Mucosa of rectum (tissue), 2 donors: ENCODE measurements at regions not wholly inside any gene's neighbourhood (a gene's known extent, or its start where the extent isn't known, plus 50 kb on each side); places are given as distances from the start of the nearest gene placed in this dataset.

Experiments used
- H3K27ac ChIP-seq, 2 donors: one replicate each; pipeline ENCODE4 v1.7.0; 2013; ENCODE audit warnings: inconsistent platforms in 2 of 2, low read depth in 2 of 2, low read length in 2 of 2
- H3K27me3 ChIP-seq, 2 donors: one replicate each; pipeline ENCODE4 v1.7.0; 2013; ENCODE audit warnings: low read length in 2 of 2; ENCODE audit not compliant: control insufficient read depth in 2 of 2, insufficient read depth in 2 of 2
- H3K36me3 ChIP-seq, 2 donors: one replicate each; pipeline ENCODE4 v1.7.0; 2013; ENCODE audit warnings: low read length in 2 of 2; ENCODE audit not compliant: control insufficient read depth in 2 of 2, insufficient read depth in 2 of 2
- H3K4me1 ChIP-seq, 2 donors: one replicate each; pipeline ENCODE4 v1.7.0; 2013; ENCODE audit warnings: low read length in 2 of 2, mild to moderate bottlenecking in 1 of 2; ENCODE audit not compliant: control insufficient read depth in 2 of 2, insufficient read depth in 2 of 2
- H3K4me3 ChIP-seq, 2 donors: one replicate each; pipeline ENCODE4 v1.7.0; 2013; ENCODE audit warnings: low read length in 2 of 2
- H3K9ac ChIP-seq, 2 donors: one replicate each; pipeline ENCODE4 v1.7.0; 2013; ENCODE audit warnings: low read length in 2 of 2, low read depth in 1 of 2, mild to moderate bottlenecking in 1 of 2
- H3K9me3 ChIP-seq, 2 donors: one replicate each; pipeline ENCODE4 v1.7.0; 2013; ENCODE audit warnings: low read length in 2 of 2; ENCODE audit not compliant: control insufficient read depth in 2 of 2
- donor health status: healthy.
- donor health status: Normal muscosa, but diverticular disease.

DNA sequence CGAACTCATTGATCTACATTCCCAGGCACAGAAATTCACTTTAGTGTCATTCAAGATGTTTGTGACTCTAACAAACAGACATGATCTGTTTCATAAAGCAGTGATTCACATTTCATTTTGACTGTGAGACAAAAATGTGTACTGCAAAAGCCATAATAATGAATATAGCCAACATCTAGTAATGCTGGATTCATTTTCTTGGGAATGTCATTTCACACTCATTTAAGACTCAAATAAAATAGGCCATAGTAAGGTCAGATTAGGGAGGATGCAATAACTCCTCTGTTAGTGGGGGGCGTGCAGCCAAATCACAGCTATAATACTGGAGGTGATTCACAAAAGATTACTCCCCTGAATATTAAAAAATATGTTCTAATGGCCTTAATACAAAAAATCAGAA is 566.6 kb upstream of the ZWINT start:
- H3K27ac ChIP-seq = no peak overlapping the region
- H3K4me1 ChIP-seq = no peaks in the 10 kb centered on the region
- H3K36me3 ChIP-seq = no peaks in the 10 kb centered on the region
- H3K9ac ChIP-seq = no peak overlapping the region
- H3K4me3 ChIP-seq = no peak overlapping the region
- H3K9me3 ChIP-seq = no peaks in the 10 kb centered on the region
- no peaks in the 10 kb centered on the region for H3K27me3 ChIP-seq

DNA sequence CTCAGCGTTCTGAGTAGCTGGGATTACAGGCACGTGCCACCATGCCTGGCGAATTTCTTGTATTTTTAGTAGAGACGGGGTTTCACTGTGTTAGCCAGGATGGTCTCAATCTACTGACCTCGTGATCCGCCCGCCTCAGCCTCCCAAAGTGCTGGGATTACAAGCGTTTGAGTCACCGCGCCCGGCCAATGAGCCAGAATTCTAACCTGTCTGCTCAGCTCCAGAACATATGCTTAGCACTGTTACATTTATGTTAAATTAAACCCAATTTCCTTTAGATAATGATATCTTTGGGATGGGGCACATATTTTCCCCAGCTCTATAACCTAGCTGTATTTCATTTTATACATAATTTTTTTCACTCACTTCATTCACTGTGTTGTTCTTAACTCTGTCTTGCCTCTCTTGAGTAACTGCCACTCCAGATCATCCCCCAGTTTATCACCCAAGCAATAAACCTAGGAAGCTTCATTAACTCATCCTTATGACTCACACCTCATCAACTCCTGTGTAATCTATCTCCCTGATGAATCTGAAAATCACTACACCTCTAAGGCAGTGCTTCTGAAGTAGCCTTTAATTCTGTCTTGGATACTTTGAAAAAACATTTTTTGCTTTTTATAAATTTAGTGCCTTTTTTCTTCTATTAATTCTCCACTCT is 559.7 kb upstream of the ZWINT start:
- Histone ChIP-seq H3K9me3 (no peaks in the 10 kb centered on the region), H3K4me1 (no peaks in the 10 kb centered on the region), H3K27ac (no peak overlapping the region), H3K27me3 (no peaks in the 10 kb centered on the region), H3K4me3 (no peak overlapping the region), H3K36me3 (no peaks in the 10 kb centered on the region), H3K9ac (no peak overlapping the region)

DNA sequence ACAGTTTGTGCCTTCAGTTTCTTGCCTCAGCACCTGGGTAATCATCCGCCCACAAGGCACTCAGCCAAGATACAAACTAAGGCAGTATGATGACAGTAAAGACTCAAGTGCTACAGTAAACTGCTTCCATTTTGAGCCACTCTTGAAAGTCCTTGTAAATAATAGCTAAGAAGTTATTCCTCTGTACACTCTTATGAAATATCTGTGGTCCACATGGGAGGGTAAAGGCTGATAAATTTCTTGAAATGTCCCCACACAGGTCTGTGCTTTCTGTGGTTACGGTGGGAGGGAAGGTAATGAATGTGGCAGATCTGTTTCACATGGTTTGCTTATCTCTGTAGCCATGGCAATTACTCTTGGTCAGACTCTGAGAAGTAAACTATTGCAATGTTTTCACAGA is 551.0 kb upstream of the ZWINT start:
- Histone ChIP-seq H3K9me3 (no peaks in the 10 kb centered on the region), H3K27me3 (no peaks in the 10 kb centered on the region), H3K4me1 (no peaks in the 10 kb centered on the region), H3K4me3 (no peak overlapping the region), H3K9ac (no peak overlapping the region), H3K36me3 (no peaks in the 10 kb centered on the region), H3K27ac (no peak overlapping the region)

DNA sequence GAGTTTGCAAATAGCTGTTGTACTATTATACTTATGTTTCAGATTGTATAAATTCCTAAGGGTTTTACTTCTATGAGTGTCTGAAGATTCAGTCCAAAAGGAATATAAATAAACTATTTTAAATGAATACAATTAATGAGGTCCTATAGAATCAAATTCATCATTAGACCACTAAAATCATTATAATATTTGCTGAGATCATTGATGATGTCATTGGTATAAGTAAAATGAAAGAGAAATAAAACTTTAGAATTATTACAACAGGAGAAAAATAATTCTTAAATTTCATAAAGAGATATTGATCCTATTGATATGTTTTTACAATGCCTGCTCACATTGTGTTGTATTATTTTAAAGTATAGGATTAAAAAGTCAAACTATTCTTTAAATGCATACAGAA is 544.0 kb upstream of the ZWINT start:
- H3K9me3 ChIP-seq = no peaks in the 10 kb centered on the region
- no peak overlapping the region for H3K27ac ChIP-seq
- H3K9ac ChIP-seq = no peak overlapping the region
- no peak overlapping the region for H3K4me3 ChIP-seq
- no peaks in the 10 kb centered on the region for H3K36me3 ChIP-seq
- H3K4me1 ChIP-seq = no peaks in the 10 kb centered on the region
- H3K27me3 ChIP-seq = no peaks in the 10 kb centered on the region

DNA sequence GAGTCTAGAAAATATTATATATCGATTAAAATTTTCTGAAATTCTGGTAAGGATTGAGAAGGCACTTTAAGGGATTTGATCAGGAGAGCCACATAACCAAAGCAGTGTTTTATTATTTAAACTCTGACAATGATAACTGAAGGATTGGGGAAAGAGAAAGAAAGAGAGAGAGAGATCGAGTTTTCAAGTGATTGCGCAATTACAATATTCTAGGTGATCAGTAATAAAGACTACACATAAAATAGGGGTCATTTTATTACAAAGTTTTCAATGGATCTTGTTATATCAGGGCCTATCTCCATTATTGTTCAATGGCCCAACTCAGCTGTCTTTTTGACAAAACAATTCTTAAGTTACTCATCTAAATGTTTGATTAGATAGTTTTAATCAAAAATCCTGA is 541.5 kb upstream of the ZWINT start:
- H3K4me1 ChIP-seq = no peaks in the 10 kb centered on the region
- no peak overlapping the region for H3K27ac ChIP-seq

DNA sequence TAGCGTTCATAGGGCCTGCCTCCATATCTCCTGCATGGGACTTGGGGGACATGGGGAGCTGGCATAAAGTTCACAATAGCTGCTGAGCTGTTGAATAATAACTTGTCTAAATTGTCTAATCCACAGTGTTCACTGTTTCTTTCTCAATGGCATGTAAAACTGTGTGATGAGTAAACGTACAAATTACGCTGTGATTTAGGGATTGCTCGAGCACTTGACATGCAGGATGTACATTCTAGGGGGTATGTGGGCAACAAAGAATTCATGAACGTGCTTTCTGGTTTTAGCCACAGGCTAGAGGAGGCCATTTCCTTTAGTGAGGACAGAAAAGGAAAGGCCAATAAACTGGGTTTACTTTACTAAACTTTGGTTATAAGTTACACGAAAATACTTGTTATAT is 534.2 kb upstream of the ZWINT start:
- Histone ChIP-seq H3K27me3 (no peaks in the 10 kb centered on the region), H3K36me3 (no peaks in the 10 kb centered on the region), H3K9me3 (no peaks in the 10 kb centered on the region), H3K4me1 (no peaks in the 10 kb centered on the region), H3K27ac (no peak overlapping the region), H3K9ac (no peak overlapping the region), H3K4me3 (no peak overlapping the region)

More for the DNA sequence above, 541.5 kb upstream of the ZWINT start:
- no peak overlapping the region for H3K4me3 ChIP-seq
- H3K9me3 ChIP-seq = no peaks in the 10 kb centered on the region
- no peak overlapping the region for H3K9ac ChIP-seq
- H3K27me3 ChIP-seq = no peaks in the 10 kb centered on the region
- no peaks in the 10 kb centered on the region for H3K36me3 ChIP-seq

DNA sequence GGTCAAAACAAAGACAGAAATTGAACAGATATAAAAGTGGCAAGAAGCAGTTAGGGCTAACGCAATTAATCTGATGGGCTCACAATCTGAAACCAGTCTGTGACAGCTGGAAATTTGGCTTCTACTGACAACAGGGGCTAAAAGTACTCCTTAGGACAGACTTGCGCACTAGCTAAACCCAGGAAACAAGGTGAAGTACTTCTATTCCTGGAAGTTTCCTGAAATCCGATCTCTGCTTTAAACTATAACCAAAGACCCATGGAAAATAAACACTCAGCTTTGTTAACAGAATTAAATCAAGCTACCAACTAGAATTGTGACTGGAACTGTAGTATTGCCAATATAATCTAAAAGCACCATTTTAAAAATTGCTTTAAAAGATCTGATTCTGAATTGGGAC is 520.2 kb upstream of the ZWINT start:
- Histone ChIP-seq H3K4me1 (no peaks in the 10 kb centered on the region), H3K36me3 (no peaks in the 10 kb centered on the region), H3K4me3 (no peak overlapping the region), H3K9me3 (no peaks in the 10 kb centered on the region), H3K9ac (no peak overlapping the region), H3K27ac (no peak overlapping the region), H3K27me3 (no peaks in the 10 kb centered on the region)

DNA sequence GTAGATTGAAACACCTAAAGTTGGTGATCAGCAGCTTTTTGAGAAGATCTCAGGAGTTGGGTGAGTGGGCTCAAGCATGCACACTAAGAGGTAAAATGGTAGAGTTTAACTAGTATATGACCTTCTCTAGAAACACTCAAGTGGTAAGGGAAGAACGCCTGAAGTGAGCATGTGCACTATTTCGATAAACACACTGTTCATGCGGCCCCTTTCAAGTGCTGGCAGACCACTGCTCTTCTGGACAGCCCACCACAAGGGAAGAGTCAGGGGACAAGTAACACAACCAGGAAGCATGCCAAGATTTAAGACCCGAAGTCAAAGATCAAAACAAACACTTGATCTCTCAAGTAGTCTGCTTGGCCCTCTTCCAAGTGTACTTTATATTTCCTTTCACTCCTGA is 519.5 kb upstream of the ZWINT start:
- H3K27ac ChIP-seq = no peak overlapping the region
- no peaks in the 10 kb centered on the region for H3K36me3 ChIP-seq
- no peaks in the 10 kb centered on the region for H3K4me1 ChIP-seq
- H3K9me3 ChIP-seq = no peaks in the 10 kb centered on the region
- no peak overlapping the region for H3K9ac ChIP-seq
- H3K27me3 ChIP-seq = no peaks in the 10 kb centered on the region
- H3K4me3 ChIP-seq = no peak overlapping the region

DNA sequence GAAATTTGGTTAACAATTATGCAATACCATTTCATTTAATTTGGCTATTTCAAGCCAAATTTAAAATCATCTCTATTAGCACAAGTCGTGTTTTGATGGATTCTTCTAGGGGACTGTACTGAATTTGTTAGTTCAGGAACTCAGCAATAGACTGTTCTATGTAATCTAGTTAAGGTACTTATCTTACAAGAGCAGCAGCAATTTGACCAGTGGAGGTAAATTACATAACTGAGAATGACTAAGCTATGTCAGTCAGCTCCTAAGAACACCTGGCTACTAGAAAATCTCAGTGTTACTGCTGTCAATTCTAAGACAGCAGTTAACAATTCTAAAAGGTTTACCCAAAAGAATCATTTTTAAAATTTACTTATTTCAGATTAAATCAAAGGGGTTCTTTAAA is 513.9 kb upstream of the ZWINT start:
- Histone ChIP-seq H3K9ac (no peak overlapping the region), H3K4me1 (no peaks in the 10 kb centered on the region), H3K36me3 (no peaks in the 10 kb centered on the region), H3K4me3 (no peak overlapping the region), H3K27me3 (no peaks in the 10 kb centered on the region), H3K27ac (no peak overlapping the region), H3K9me3 (no peaks in the 10 kb centered on the region)

DNA sequence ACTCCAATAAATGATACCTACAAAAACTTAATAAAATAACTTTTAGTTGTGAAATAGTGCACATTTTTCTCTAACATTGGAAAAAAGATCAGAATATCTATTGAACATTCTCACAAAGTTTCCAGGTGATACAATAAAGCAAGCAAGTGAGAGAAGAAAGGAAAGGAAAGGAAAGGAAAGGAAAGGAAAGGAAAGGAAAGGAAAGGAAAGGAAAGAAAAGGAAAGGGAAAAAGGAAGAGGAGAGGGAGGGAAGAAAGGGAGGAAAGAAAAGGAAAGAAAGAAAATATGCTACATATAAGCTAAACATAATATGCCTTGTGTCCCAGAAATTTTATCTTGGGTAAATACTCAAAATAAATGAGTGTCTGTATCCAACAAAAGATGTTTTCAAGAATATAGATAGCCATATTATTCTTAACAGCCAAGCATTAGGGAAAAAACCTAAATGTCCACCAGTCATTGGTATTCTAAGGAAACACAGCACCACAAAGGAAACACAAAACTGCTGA is 510.2 kb upstream of the ZWINT start:
- Histone ChIP-seq H3K4me3 (no peak overlapping the region), H3K9me3 (no peaks in the 10 kb centered on the region), H3K27ac (no peak overlapping the region), H3K36me3 (no peaks in the 10 kb centered on the region), H3K4me1 (no peaks in the 10 kb centered on the region), H3K27me3 (no peaks in the 10 kb centered on the region), H3K9ac (no peak overlapping the region)

DNA sequence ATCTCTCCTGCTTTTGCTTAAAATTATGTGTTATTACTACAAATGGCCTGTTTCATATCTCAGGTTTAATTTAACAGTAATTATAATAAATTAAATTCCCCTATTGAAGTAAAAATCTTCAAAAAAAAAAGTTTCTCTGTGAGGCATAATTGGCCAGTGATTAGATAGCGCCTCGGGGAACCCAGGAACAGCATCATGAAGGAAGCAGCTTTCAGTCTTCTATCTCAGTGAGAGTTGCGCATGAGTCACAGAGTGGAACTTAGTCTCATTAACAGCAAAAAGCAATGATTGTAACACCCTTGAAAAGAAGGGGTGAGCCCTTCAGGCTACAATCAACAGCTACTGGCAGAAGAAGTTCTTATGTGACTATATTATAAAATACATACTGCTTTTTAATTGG is 506.2 kb upstream of the ZWINT start:
- H3K4me3 ChIP-seq = no peak overlapping the region

More for the DNA sequence above, 506.2 kb upstream of the ZWINT start:
- Histone ChIP-seq H3K9me3 (no peaks in the 10 kb centered on the region), H3K27me3 (no peaks in the 10 kb centered on the region), H3K36me3 (no peaks in the 10 kb centered on the region), H3K4me1 (no peaks in the 10 kb centered on the region), H3K27ac (no peak overlapping the region), H3K9ac (no peak overlapping the region)
